ENCODE measurements at regions not wholly inside any gene's neighbourhood (a gene's known extent, or its start where the extent isn't known, plus 50 kb on each side); places are given as distances from the start of the nearest gene placed in this dataset.

DNA sequence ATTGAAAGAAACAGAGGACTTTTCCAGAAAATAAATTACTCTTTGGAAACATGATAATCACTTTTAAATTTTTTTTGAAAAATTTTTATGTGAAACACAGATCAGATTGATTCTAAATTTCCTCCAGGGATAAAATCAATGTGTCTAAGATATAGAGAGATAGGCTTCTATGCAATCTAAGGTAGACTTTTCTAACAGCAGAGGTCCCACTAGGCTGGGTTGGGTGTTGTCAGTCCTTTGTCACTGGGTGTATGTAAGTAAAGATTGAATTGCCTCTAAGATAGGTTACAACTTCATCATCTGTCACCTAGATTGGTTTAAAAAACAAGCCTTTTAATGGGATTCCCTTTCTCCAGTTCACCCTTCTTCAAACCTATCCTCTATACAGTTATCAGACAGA, 449.9 kb downstream of the DHX35 start:
- no peak overlapping the region for H3K27ac ChIP-seq (ENCODE audit: extremely low read depth, low read depth, low read length)
- ChIA-PET POLR2A (no interaction called here), CTCF (interaction anchor here (0.5 kb wide), 1 partner anchor 26 kb away, joined by 4 read pairs; no protein-coding TSS in a partner anchor)
- H3K9me3 ChIP-seq (ENCODE audit: control insufficient read depth, insufficient read depth, low read depth, low read length), result no peaks in the 10 kb centered on the region
- H3K36me3 ChIP-seq (ENCODE audit: control insufficient read depth in 2 of 2, insufficient read depth in 1 of 2, low read length in 2 of 2), result no peaks in the 10 kb centered on the region
- TF ChIP-seq ZNF221 (tag by site-specific recombination; IDR thresholded peaks at IDR 0.05; ENCODE audit: borderline replicate concordance) (no peak), ZNF544 (tag by site-specific recombination; IDR thresholded peaks at IDR 0.05) (no peak), ZNF791 (tag by site-specific recombination; IDR thresholded peaks at IDR 0.05) (no peak), ZNF112 (tag by site-specific recombination; IDR thresholded peaks at IDR 0.05) (no peak), KLF9 (tag by site-specific recombination; IDR thresholded peaks at IDR 0.05; ENCODE audit: low read depth) (no peak), ZNF707 (tag by site-specific recombination; IDR thresholded peaks at IDR 0.05) (no peak), ZFP37 (tag by site-specific recombination; IDR thresholded peaks at IDR 0.05) (no peak), ZBTB7A (tag by site-specific recombination; IDR thresholded peaks at IDR 0.05; ENCODE audit: low read depth) (no peak), PRDM6 (tag by site-specific recombination; IDR thresholded peaks at IDR 0.05) (no peak), ZNF223 (tag by site-specific recombination; IDR thresholded peaks at IDR 0.05) (no peak), ZNF292 (tag by site-specific recombination; IDR thresholded peaks at IDR 0.05; ENCODE audit: borderline replicate concordance, low read depth) (no peak), ZNF214 (tag by site-specific recombination; IDR thresholded peaks at IDR 0.05; ENCODE audit: borderline replicate concordance) (no peak), SALL2 (tag by site-specific recombination; IDR thresholded peaks at IDR 0.05; ENCODE audit: borderline replicate concordance) (no peak), ZNF433 (tag by site-specific recombination; IDR thresholded peaks at IDR 0.05; ENCODE audit: low read depth) (no peak), ZNF423 (tag by site-specific recombination; IDR thresholded peaks at IDR 0.05) (no peak)
- TF ChIP-seq, protein P1, sequence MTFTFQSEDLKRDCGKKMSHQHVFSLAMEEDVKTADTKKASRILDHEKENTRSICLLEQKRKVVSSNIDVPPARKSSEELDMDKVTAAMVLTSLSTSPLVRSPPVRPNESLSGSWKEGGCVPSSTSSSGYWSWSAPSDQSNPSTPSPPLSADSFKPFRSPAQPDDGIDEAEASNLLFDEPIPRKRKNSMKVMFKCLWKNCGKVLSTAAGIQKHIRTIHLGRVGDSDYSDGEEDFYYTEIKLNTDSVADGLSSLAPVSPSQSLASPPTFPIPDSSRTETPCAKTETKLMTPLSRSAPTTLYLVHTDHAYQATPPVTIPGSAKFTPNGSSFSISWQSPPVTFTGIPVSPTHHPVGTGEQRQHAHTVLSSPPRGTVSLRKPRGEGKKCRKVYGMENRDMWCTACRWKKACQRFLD (tag by site-specific recombination; IDR thresholded peaks at IDR 0.05), result no peak
- H3K4me1 ChIP-seq (ENCODE audit: control insufficient read depth, insufficient read depth, low read length), result no peaks in the 10 kb centered on the region
- H3K4me3 ChIP-seq (ENCODE audit: low read depth, low read length), result no peak overlapping the region

GRCh38 chr20:39399463-39399862, 437.3 kb downstream of the DHX35 start:
- Histone ChIP-seq H3K4me3 (ENCODE audit: low read depth, low read length) (no peak overlapping the region), H3K9me3 (ENCODE audit: control insufficient read depth, insufficient read depth, low read depth, low read length) (no peaks in the 10 kb centered on the region), H3K4me1 (ENCODE audit: control insufficient read depth, insufficient read depth, low read length) (no peaks in the 10 kb centered on the region), H3K36me3 (ENCODE audit: control insufficient read depth in 2 of 2, insufficient read depth in 1 of 2, low read length in 2 of 2) (no peaks in the 10 kb centered on the region), H3K27ac (ENCODE audit: extremely low read depth, low read depth, low read length) (no peak overlapping the region)
- no peak for TF ChIP-seq SCRT2 (tag by site-specific recombination; IDR thresholded peaks at IDR 0.05)
- TF ChIP-seq PBX3 (CRISPR knock-in tag; IDR thresholded peaks at IDR 0.05), result no peak
- TF ChIP-seq ZNF311 (tag by site-specific recombination; IDR thresholded peaks at IDR 0.05; ENCODE audit: borderline replicate concordance), result no peak
- no peak for TF ChIP-seq ZEB2 (tag by site-specific recombination; IDR thresholded peaks at IDR 0.05)
- no peak for TF ChIP-seq ZNF394 (tag by site-specific recombination; IDR thresholded peaks at IDR 0.05; ENCODE audit: borderline replicate concordance)
- no peak for TF ChIP-seq ZFP3 (tag by site-specific recombination; IDR thresholded peaks at IDR 0.05; ENCODE audit: low read depth)
- ChIA-PET POLR2A (no interaction called here), CTCF (interaction anchor here (0.7 kb wide), 1 partner anchor 151 kb away, joined by 3 read pairs; no protein-coding TSS in a partner anchor)

All from HEK293 (cell line).